Effector memory CD4-positive, alpha-beta T cell (primary cell): ENCODE measurements at regions not wholly inside any gene's neighbourhood (a gene's known extent, or its start where the extent isn't known, plus 50 kb on each side); places are given as distances from the start of the nearest gene placed in this dataset.

ENCODE experiments used
- DNase-seq, 3 donors: peaks; one replicate each; pipeline ENCODE4 v3.0.0-alpha.2; 2020
- H3K27ac ChIP-seq: 2 replicates; pipeline ENCODE4 v1.7.0; 2013; ENCODE audit warnings: mild to moderate bottlenecking, low read length, moderate library complexity; ENCODE audit not compliant: insufficient read depth, poor library complexity, severe bottlenecking
- H3K27me3 ChIP-seq: replicated peaks from 2 replicates; pipeline ENCODE4 v1.7.0; 2013; ENCODE audit warnings: mild to moderate bottlenecking, low read length; ENCODE audit not compliant: insufficient read depth, control insufficient read depth, poor library complexity, severe bottlenecking
- H3K36me3 ChIP-seq: 2 replicates; pipeline ENCODE4 v1.7.0; 2013; ENCODE audit warnings: mild to moderate bottlenecking, low read length, moderate library complexity; ENCODE audit not compliant: control insufficient read depth, insufficient read depth
- H3K4me1 ChIP-seq: 2 replicates; pipeline ENCODE4 v1.7.0; 2013; ENCODE audit warnings: low read length, mild to moderate bottlenecking; ENCODE audit not compliant: control insufficient read depth, insufficient read depth, poor library complexity, severe bottlenecking
- H3K4me3 ChIP-seq: 2 replicates; pipeline ENCODE4 v1.7.0; 2013; ENCODE audit warnings: low read length, low read depth, mild to moderate bottlenecking; ENCODE audit not compliant: insufficient read depth, poor library complexity, severe bottlenecking
- H3K9me3 ChIP-seq: 2 replicates; pipeline ENCODE4 v1.7.0; 2013; ENCODE audit warnings: mild to moderate bottlenecking, low read length, moderate library complexity; ENCODE audit not compliant: control insufficient read depth

- Histone ChIP-seq H3K4me3 (no peak overlapping the region), H3K36me3 (no peaks in the 10 kb centered on the region), H3K27ac (no peak overlapping the region), H3K27me3 (no peaks in the 10 kb centered on the region), H3K4me1 (no peaks in the 10 kb centered on the region), H3K9me3 (no peaks in the 10 kb centered on the region)
- DNase-seq: no peak
Measured at GRCh38 chr15:70279096-70279495, 181.4 kb upstream of the TLE3 start.

DNA sequence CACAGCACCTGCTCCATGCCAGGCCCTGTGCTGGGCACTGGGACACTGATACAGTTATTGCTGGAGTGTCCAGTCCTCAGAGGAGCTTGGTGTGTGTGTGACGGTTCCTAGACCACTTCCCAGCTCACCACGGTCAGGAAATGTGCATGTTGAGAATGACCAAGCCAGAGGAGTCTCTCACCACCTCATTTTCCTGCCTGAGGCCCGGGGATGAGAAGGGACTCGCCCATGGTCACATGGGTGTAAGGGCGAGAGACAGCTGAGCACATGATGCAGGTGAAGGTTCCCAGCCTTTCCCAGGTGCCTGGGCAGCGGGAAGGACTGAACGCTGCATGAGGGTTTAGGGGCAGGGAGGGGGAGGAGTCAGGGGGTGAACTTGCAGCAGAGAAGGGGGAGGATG, 180.9 kb upstream of the TLE3 start:
- Histone ChIP-seq H3K4me1 (no peaks in the 10 kb centered on the region), H3K27ac (no peak overlapping the region), H3K4me3 (no peak overlapping the region), H3K9me3 (no peaks in the 10 kb centered on the region), H3K27me3 (no peaks in the 10 kb centered on the region), H3K36me3 (no peaks in the 10 kb centered on the region)
- DNase-seq: no peak

DNA sequence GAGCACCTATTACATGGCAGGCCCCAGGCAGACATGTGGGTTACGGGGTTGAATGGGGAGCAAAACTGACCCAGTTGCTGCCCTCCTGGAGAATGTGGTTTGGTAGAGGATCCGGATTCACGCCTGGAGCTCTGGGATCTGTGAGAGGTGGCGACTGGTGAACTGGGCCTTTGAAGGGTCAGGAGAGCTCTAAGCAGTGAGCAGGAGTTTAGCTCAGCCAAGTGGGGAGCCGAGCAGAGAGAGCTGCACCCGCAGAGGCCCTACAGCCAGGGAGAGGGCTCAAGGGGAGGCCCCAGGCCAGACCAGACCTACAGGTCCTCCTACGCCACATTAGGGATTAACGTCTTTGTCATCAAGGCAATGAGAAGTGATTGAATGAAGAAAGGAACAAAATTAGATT, 179.8 kb upstream of the TLE3 start:
- H3K27me3 ChIP-seq: no peaks in the 10 kb centered on the region
- no peak overlapping the region for H3K27ac ChIP-seq
- no peaks in the 10 kb centered on the region for H3K36me3 ChIP-seq
- H3K4me3 ChIP-seq: no peak overlapping the region
- DNase-seq: no peak
- no peaks in the 10 kb centered on the region for H3K9me3 ChIP-seq
- no peaks in the 10 kb centered on the region for H3K4me1 ChIP-seq

DNA sequence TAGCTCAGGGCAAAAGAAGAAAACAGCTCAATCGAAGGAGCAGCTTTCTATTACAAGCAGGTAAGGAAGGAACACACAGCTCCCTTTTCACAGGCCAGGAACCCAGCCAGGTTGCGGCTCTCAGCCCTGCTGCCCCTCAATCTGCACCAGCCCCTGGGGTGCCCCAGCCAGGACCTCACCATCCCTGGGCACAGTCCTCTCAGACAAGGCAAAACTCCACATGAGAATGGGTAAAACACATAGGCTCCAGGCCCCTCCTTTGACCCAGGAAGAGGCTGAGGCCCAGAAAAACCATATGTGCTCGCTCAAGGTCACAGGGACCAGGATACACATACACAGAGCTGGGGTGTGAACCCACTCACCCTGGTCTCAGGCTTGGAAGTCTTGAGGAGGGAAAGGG, 178.7 kb upstream of the TLE3 start:
- Histone ChIP-seq H3K36me3 (no peaks in the 10 kb centered on the region), H3K4me1 (no peaks in the 10 kb centered on the region), H3K4me3 (no peak overlapping the region), H3K9me3 (no peaks in the 10 kb centered on the region), H3K27me3 (no peaks in the 10 kb centered on the region), H3K27ac (no peak overlapping the region)
- DNase-seq: no peak

- Histone ChIP-seq H3K9me3 (no peaks in the 10 kb centered on the region), H3K27ac (no peak overlapping the region), H3K4me1 (no peaks in the 10 kb centered on the region), H3K4me3 (no peak overlapping the region), H3K27me3 (no peaks in the 10 kb centered on the region), H3K36me3 (no peaks in the 10 kb centered on the region)
- DNase-seq: no peak
Measured at GRCh38 chr15:70275461-70276138, 177.9 kb upstream of the TLE3 start.

DNA sequence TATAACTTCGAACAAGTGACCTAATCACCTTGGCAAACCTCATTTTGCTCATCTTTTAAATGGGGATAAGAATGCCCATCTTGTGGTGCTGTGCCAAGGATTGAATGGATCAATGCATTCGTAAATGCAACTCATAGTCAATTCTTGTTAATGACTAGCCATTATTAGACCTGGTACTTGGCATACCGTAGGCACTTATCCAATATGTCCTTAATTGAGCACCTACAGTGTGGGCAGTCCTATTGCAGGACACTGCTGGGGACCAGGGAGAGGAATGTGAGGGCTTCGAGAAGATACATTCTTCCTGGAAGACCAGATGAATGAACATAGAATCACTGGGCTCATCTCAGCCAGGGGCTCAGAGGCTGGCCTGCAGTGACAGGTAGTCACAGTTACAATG, 177.2 kb upstream of the TLE3 start:
- DNase-seq: no peak
- no peaks in the 10 kb centered on the region for H3K9me3 ChIP-seq
- H3K4me3 ChIP-seq: no peak overlapping the region
- H3K27me3 ChIP-seq: no peaks in the 10 kb centered on the region
- H3K27ac ChIP-seq: no peak overlapping the region
- no peaks in the 10 kb centered on the region for H3K36me3 ChIP-seq
- no peaks in the 10 kb centered on the region for H3K4me1 ChIP-seq

DNA sequence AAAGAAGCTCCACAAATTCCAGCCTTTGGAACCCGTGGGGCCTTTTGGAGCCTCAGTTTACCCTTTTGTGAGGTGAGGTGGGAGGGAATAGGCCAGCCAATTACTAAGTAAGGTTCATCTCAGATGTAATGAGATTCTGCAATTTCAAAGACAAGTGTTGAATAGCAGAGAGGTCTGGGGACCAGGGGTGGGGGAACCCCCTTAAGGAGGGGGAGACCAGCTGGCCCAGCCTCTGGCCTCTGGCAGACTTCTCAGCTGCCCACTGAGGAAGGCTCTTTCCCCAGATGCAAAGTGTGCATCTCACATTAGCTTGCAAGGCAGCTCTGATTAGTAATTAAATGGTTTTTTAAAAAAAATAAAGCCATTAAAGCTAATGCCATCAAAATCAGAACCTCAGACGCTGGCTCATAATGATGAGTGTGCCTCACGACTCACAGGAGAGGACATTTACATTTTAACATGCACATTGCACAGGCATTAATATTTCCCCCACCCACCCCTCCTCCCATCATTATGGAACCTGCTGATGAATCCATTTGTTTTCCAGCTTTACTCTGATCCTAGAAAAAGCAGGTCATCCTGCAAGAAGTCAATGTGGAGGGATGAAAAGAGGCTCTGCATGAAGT, 176.7 kb upstream of the TLE3 start:
- DNase-seq: no peak
- Histone ChIP-seq H3K4me3 (no peak overlapping the region), H3K27ac (no peak overlapping the region), H3K27me3 (no peaks in the 10 kb centered on the region), H3K4me1 (no peaks in the 10 kb centered on the region), H3K9me3 (no peaks in the 10 kb centered on the region), H3K36me3 (no peaks in the 10 kb centered on the region)

GRCh38 chr15:70273808-70274207, 176.1 kb upstream of the TLE3 start:
- no peaks in the 10 kb centered on the region for H3K4me1 ChIP-seq
- no peaks in the 10 kb centered on the region for H3K27me3 ChIP-seq
- no peak overlapping the region for H3K4me3 ChIP-seq
- no peaks in the 10 kb centered on the region for H3K9me3 ChIP-seq
- H3K36me3 ChIP-seq: no peaks in the 10 kb centered on the region
- no peak overlapping the region for H3K27ac ChIP-seq
- DNase-seq: no peak

DNA sequence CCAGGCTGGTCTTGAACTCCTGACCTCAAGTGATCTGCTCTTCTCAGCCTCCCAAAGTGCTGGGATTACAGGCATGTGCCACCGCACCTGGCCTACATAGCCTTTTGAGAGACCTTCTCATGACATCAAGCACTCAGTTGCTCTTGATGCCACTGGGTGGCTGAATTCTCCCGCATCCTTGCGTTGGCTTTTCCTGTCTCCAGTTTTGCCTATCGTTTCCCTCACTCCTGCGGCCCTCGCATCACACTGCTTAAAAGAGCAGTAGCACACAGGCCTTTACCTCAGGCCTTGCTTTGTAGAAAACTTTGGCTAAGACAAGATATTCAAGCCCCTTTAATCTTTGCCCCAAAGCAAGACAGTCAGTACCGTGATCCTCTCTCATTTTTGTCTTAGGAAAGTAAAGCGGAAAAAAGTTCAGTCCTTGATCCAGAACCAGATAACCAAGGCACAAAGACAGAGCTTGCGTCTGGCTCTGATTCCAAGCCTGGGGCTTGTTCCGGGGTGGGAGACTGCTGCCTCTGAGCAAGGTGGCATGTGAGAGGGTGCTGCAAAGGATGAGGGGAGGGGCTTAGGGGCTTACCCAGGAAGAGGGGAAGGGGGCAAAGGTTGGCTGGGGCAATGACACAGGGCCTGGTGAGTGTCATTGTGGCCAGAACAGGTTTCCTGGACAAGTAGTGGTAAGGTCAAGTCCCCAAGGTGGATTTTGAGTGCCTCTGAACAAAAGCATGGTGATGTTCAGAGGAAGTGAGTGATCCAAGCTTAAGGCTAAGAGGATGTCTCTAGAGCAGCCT, 175.0 kb upstream of the TLE3 start:
- no peak overlapping the region for H3K27ac ChIP-seq
- no peaks in the 10 kb centered on the region for H3K4me1 ChIP-seq
- no peaks in the 10 kb centered on the region for H3K9me3 ChIP-seq
- no peaks in the 10 kb centered on the region for H3K27me3 ChIP-seq
- no peaks in the 10 kb centered on the region for H3K36me3 ChIP-seq
- no peak overlapping the region for H3K4me3 ChIP-seq
- no peak for DNase-seq

GRCh38 chr15:70271422-70272088, 173.8 kb upstream of the TLE3 start:
- Histone ChIP-seq H3K27me3 (no peaks in the 10 kb centered on the region), H3K4me1 (no peaks in the 10 kb centered on the region), H3K27ac (no peak overlapping the region), H3K4me3 (no peak overlapping the region), H3K36me3 (no peaks in the 10 kb centered on the region), H3K9me3 (no peaks in the 10 kb centered on the region)
- DNase-seq: no peak
